HepG2 (cell line): ENCODE measurements at regions not wholly inside any gene's neighbourhood (a gene's known extent, or its start where the extent isn't known, plus 50 kb on each side); places are given as distances from the start of the nearest gene placed in this dataset.

Source experiments
- ATAC-seq: fragments of 200-7000 bp; cut with Tn5 transposase; 3 replicates; pipeline ENCODE4 v1.9.1; 2020; ENCODE audit warnings: mild to moderate bottlenecking, moderate library complexity
- BruUV-seq: library from RNA; stranded (reverse); fragments of 400-500 nt; replicated peaks from 2 replicates; lab custom pipeline; 2021; lab: Mats Ljungman, UMichigan
- CTCF ChIA-PET: fragments of 300-600 bp; formaldehyde crosslinking; extraction: SDS; loops from one replicate; lab custom pipeline; 2021; ENCODE audit warnings: low total read pairs, inconsistent platforms, low intra/inter-chr PET ratio; lab: Yijun Ruan, JAX
- POLR2A ChIA-PET: fragments of 350-600 bp; sonication (Branson Sonifier 250); formaldehyde crosslinking; loops from one replicate; lab custom pipeline; 2020; ENCODE audit warnings: antibody characterized with exemption, inconsistent platforms; lab: Yijun Ruan, JAX
- DNase-seq: peaks from one replicate; pipeline ENCODE4 v3.0.0-alpha.2; 2015; ENCODE audit warnings: low spot score
- FAIRE-seq: peaks from 3 replicates; lab custom pipeline; 2011; peaks lifted over from hg19 to GRCh38; lab: Jason Lieb, UNC
- H2AFZ ChIP-seq: one replicate; pipeline ENCODE4 v1.6.1; 2011; ENCODE audit warnings: low read length, inconsistent platforms
- H3K27ac ChIP-seq: fragments of 300-600 bp; 3 replicates; pipeline ENCODE4 v1.8.0; 2011; ENCODE audit warnings: mixed run types, mild to moderate bottlenecking, mixed read lengths, low read length, inconsistent platforms; ENCODE audit not compliant: insufficient read depth; ENCODE audit errors: extremely low read length
- H3K27me3 ChIP-seq, 2 experiments: fragments of 200-600 bp in 1 of 2; 2 replicates in 1 of 2; 3 replicates in 1 of 2; pipeline versions ENCODE4 v1.6.0 to v1.8.0; 2011; ENCODE audit warnings: low read length in 2 of 2, mild to moderate bottlenecking in 2 of 2, moderate library complexity in 2 of 2, inconsistent platforms in 1 of 2; ENCODE audit not compliant: insufficient read depth in 2 of 2, control insufficient read depth in 1 of 2
- H3K36me3 ChIP-seq, 2 experiments: fragments of 200-600 bp in 1 of 2; replicated peaks in 1 of 2; 2 replicates in 1 of 2; 3 replicates in 1 of 2; pipeline versions ENCODE4 v1.5.1 to v1.8.0; 2011; ENCODE audit warnings: low read length in 2 of 2, inconsistent platforms in 1 of 2; ENCODE audit not compliant: insufficient read depth in 2 of 2, control insufficient read depth in 1 of 2
- H3K4me1 ChIP-seq: 2 replicates; pipeline ENCODE4 v1.5.1; 2012; ENCODE audit warnings: low read length, inconsistent platforms; ENCODE audit not compliant: insufficient read depth
- H3K4me2 ChIP-seq: 2 replicates; pipeline ENCODE4 v1.6.0; 2011; ENCODE audit warnings: low read depth, low read length, inconsistent platforms
- H3K4me3 ChIP-seq, 3 experiments: fragments of 200-600 bp in 1 of 3; sonication (generic), shearing (Covaris generic) in 1 of 3; replicated peaks in 1 of 3; 2 replicates each; pipeline ENCODE4 v1.5.1; 2011 to 2016; ENCODE audit warnings: low read length in 3 of 3, inconsistent platforms in 2 of 3, low read depth in 2 of 3, mild to moderate bottlenecking in 2 of 3, control low read depth in 1 of 3, mixed read lengths in 1 of 3; ENCODE audit not compliant: insufficient read depth in 1 of 3
- H3K79me2 ChIP-seq: one replicate; pipeline ENCODE4 v1.6.1; 2011; ENCODE audit warnings: low read length, inconsistent platforms; ENCODE audit not compliant: insufficient read depth
- H3K9ac ChIP-seq: 2 replicates; pipeline ENCODE4 v1.6.0; 2011; ENCODE audit warnings: mild to moderate bottlenecking, low read depth, low read length, inconsistent platforms; ENCODE audit not compliant: insufficient read depth
- H3K9me3 ChIP-seq: 2 replicates; pipeline ENCODE4 v1.5.1; 2012; ENCODE audit warnings: mild to moderate bottlenecking, low read length
- H4K20me1 ChIP-seq: 2 replicates; pipeline ENCODE4 v1.6.0; 2011; ENCODE audit warnings: inconsistent platforms, mild to moderate bottlenecking, low read length, moderate library complexity; ENCODE audit not compliant: insufficient read depth
- CAMTA2 ChIP-seq: sonication (generic); formaldehyde crosslinking; IDR thresholded peaks from 2 replicates; pipeline ENCODE4 v1.4.0; 2020; ENCODE audit warnings: mild to moderate bottlenecking, missing genetic modification reagents, borderline replicate concordance
- FOXM1 ChIP-seq: sonication (generic); formaldehyde crosslinking; IDR thresholded peaks from 2 replicates; pipeline ENCODE4 v1.5.0; 2020; ENCODE audit warnings: missing genetic modification reagents
- KDM4B ChIP-seq: sonication (generic); formaldehyde crosslinking; IDR thresholded peaks from 2 replicates; pipeline ENCODE4 v1.4.0; 2020; ENCODE audit warnings: missing genetic modification reagents
- REXO4 ChIP-seq: sonication (generic); formaldehyde crosslinking; IDR thresholded peaks from 2 replicates; pipeline ENCODE4 v1.8.0; 2022; ENCODE audit warnings: missing genetic modification reagents, mild to moderate bottlenecking, borderline replicate concordance
- SNAPC2 ChIP-seq: sonication (generic); formaldehyde crosslinking; IDR thresholded peaks from 2 replicates; pipeline ENCODE4 v1.8.1; 2022; ENCODE audit warnings: mild to moderate bottlenecking, missing genetic modification reagents
- SP1 ChIP-seq, 2 experiments: fragments of 450-650 bp in 1 of 2; sonication (generic) in 1 of 2; formaldehyde crosslinking in 1 of 2; IDR thresholded peaks; 2 replicates each; pipeline versions ENCODE4 v1.4.0 to v1.6.1; 2016 to 2020; ENCODE audit warnings: missing genetic modification reagents in 1 of 2
- TEAD2 ChIP-seq: sonication (generic); formaldehyde crosslinking; IDR thresholded peaks from 2 replicates; pipeline ENCODE4 v1.9.0; 2021; ENCODE audit warnings: missing genetic modification reagents
- THAP11 ChIP-seq: IDR thresholded peaks from 2 replicates; pipeline ENCODE4 v1.6.1; 2016; ENCODE audit warnings: missing biosample characterization, missing genetic modification reagents
- WIZ ChIP-seq: sonication (generic); formaldehyde crosslinking; IDR thresholded peaks from 2 replicates; pipeline ENCODE4 v1.5.1; 2020; ENCODE audit warnings: mild to moderate bottlenecking, missing genetic modification reagents
- YY1 ChIP-seq: IDR thresholded peaks from 2 replicates; pipeline ENCODE4 v1.6.1; 2011; ENCODE audit warnings: low read length, low read depth, moderate library complexity, mild to moderate bottlenecking; ENCODE audit not compliant: insufficient read depth, insufficient replicate concordance
- ZKSCAN1 ChIP-seq: fragments of 150-350 bp; IDR thresholded peaks from 2 replicates; pipeline ENCODE4 v1.6.1; 2014; ENCODE audit warnings: low read length
- ZNF3 ChIP-seq: IDR thresholded peaks from 2 replicates; pipeline ENCODE4 v1.7.0; 2017; ENCODE audit warnings: inconsistent platforms
- ZNF768 ChIP-seq: sonication (generic); formaldehyde crosslinking; IDR thresholded peaks from 2 replicates; pipeline ENCODE4 v1.4.0; 2020; ENCODE audit warnings: missing genetic modification reagents
- WGBS: methylation state at CpG from one replicate; pipeline ENCODE4 v1.1.6; 2017; ENCODE audit warnings: low lambda C conversion rate; 5-methylcytosine and 5-hydroxymethylcytosine counted together
- in situ Hi-C: cut with HindIII; loops from 2 replicates; pipeline ENCODE4 v1.10.0; 2017; ENCODE audit warnings: low pct_unique_long_range_greater_than_20kb; ENCODE audit not compliant: extremely low pct_ligation_motif_present
- intact Hi-C: fragments of 100-400 bp; cut with micrococcal nuclease; formaldehyde crosslinking; loops from one replicate; pipeline ENCODE4 v1.10.0; 2022; ENCODE audit not compliant: unreplicated experiment
- TF ChIP-seq, protein P1 (sequence below): sonication (generic); formaldehyde crosslinking; IDR thresholded peaks from 2 replicates; pipeline ENCODE4 v1.5.0; 2020; ENCODE audit warnings: mild to moderate bottlenecking, missing genetic modification reagents, borderline replicate concordance

DNA sequence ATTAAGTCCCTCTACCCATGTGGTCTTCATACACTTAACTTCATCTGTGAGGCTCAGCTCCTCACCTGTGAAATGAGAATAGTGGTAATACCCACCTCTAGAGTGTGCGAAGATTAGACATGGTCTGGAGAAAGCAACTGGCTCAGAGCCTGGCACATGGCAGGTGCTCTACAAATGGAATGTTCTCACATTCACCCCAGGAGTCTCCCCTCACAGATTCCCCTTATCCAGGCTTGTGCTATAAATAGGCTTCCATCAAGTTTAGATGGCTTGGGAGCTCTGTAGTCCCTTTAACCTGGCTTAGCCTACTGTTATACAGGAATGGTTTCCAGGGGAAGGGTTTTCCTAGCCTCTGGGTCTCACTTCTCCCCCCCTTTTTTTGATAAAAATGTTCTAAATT, 455.9 kb downstream of the RNF144A start:
- H3K9ac ChIP-seq, result no peak overlapping the region
- H3K4me2 ChIP-seq, result no peak overlapping the region
- no peaks in the 10 kb centered on the region for H3K79me2 ChIP-seq
- H3K9me3 ChIP-seq, result peaks cover 10% of the 10 kb centered on the region
- no peak overlapping the region for H3K27ac ChIP-seq
- H4K20me1 ChIP-seq, result no peaks in the 10 kb centered on the region
- no peak overlapping the region for H2AFZ ChIP-seq
- no peak for TF ChIP-seq SP1 (IDR thresholded peaks at IDR 0.05)
- TF ChIP-seq SP1 (CRISPR knock-in tag; IDR thresholded peaks at IDR 0.05), result no peak
- TF ChIP-seq, protein P1, sequence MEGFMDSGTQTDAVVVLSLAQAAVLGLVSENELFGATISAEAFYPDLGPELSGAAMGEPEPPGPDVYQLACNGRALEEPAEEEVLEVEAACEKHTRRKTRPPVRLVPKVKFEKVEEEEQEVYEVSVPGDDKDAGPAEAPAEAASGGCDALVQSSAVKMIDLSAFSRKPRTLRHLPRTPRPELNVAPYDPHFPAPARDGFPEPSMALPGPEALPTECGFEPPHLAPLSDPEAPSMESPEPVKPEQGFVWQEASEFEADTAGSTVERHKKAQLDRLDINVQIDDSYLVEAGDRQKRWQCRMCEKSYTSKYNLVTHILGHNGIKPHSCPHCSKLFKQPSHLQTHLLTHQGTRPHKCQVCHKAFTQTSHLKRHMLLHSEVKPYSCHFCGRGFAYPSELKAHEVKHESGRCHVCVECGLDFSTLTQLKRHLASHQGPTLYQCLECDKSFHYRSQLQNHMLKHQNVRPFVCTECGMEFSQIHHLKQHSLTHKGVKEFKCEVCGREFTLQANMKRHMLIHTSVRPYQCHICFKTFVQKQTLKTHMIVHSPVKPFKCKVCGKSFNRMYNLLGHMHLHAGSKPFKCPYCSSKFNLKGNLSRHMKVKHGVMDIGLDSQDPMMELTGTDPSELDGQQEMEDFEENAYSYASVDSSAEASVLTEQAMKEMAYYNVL, result no peak
- no peak for TF ChIP-seq WIZ
- POLR2A ChIA-PET, result no interaction called here
- WGBS, result 100% methylated on average over 1 of the region's 1 CpG
- H3K27me3 ChIP-seq, result peaks cover 0 to 3% of the 10 kb centered on the region in 2 experiments; a peak in 1 of 5 replicates
- no peaks in the 10 kb centered on the region for H3K36me3 ChIP-seq
- in situ Hi-C loops (loop anchor here (10.0 kb wide), 1 partner anchor 168 kb away; no protein-coding TSS in a partner anchor), intact Hi-C loops (no loop called here)
- no TSS peak for BruUV-seq
- CTCF ChIA-PET, result no interaction called here
- H3K4me3 ChIP-seq, result no peak overlapping the region
- DNase-seq, result no peak
- no peaks in the 10 kb centered on the region for H3K4me1 ChIP-seq
- no peak for ATAC-seq
- FAIRE-seq, result no peak

DNA sequence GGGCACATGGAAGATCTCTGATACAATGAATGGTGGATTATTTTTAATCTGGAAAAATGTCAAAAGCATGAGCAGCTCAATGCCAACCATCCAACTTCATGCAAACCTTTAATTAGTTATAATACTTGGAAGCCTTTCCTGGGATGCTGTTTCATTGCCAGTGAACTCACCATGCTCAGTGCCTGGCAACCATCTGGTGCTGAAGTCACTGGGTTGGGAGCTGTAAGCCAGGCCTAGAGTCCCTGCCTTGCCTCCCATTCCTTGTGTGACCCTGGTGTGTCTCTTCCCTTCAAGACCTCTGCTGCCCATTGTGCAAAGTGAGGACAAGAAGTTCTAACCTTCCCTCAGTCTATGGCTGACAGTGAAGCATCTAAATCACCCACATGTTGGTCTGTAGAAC, 458.7 kb downstream of the RNF144A start:
- Histone ChIP-seq H3K9ac (no peak overlapping the region), H2AFZ (no peak overlapping the region), H3K4me3 (no peak overlapping the region), H3K9me3 (no peaks in the 10 kb centered on the region), H3K4me1 (no peaks in the 10 kb centered on the region), H3K79me2 (no peaks in the 10 kb centered on the region), H4K20me1 (no peaks in the 10 kb centered on the region)
- no TSS peak for BruUV-seq
- ChIA-PET POLR2A (no interaction called here), CTCF (no interaction called here)
- no peak for FAIRE-seq
- TF ChIP-seq FOXM1 (CRISPR knock-in tag), result no peak
- TF ChIP-seq KDM4B (CRISPR knock-in tag), result no peak
- TF ChIP-seq ZKSCAN1, result no peak
- no peak for TF ChIP-seq ZNF3
- no peak for TF ChIP-seq THAP11 (CRISPR knock-in tag)
- no peak for TF ChIP-seq CAMTA2 (CRISPR knock-in tag)
- no peak for TF ChIP-seq YY1
- TF ChIP-seq TEAD2 (CRISPR knock-in tag), result no peak
- no peak for TF ChIP-seq REXO4 (CRISPR knock-in tag)
- TF ChIP-seq SNAPC2 (CRISPR knock-in tag), result no peak
- TF ChIP-seq ZNF768 (CRISPR knock-in tag), result no peak
- TF ChIP-seq, all 625 proteins: peak for 0
- DNase-seq, result no peak
- no peak overlapping the region for H3K27ac ChIP-seq
- intact Hi-C loops, result no loop called here
- H3K27me3 ChIP-seq, result peaks cover 0 to 3% of the 10 kb centered on the region in 2 experiments; a peak in 1 of 5 replicates
- ATAC-seq, result no peak
- H3K36me3 ChIP-seq, result no peaks in the 10 kb centered on the region
- in situ Hi-C loops, result loop anchor here (10.0 kb wide), 1 partner anchor 171 kb away; no protein-coding TSS in a partner anchor
- H3K4me2 ChIP-seq, result no peak overlapping the region
